H1 (cell line): ENCODE measurements at regions not wholly inside any gene's neighbourhood (a gene's known extent, or its start where the extent isn't known, plus 50 kb on each side); places are given as distances from the start of the nearest gene placed in this dataset.

Experiments
- ATF3 ChIP-seq: IDR thresholded peaks from 2 replicates; pipeline ENCODE4 v1.6.1; 2011; ENCODE audit warnings: low read depth, mild to moderate bottlenecking, low read length; ENCODE audit not compliant: insufficient read depth
- CBX8 ChIP-seq: fragments of 300-800, 300-1000 bp; sonication (generic); IDR thresholded peaks from 2 replicates; pipeline ENCODE4 v1.7.1; 2016; ENCODE audit warnings: low read depth, low read length, borderline replicate concordance
- CREB1 ChIP-seq: IDR thresholded peaks from 2 replicates; pipeline ENCODE4 v1.6.1; 2012; ENCODE audit warnings: inconsistent platforms
- CTCF ChIP-seq, 3 experiments: IDR thresholded peaks; 1 replicate in 2 of 3; 2 replicates in 1 of 3; pipeline versions ENCODE4 v1.5.1 to v1.6.1; 2011; ENCODE audit warnings: low read length in 3 of 3, mild to moderate bottlenecking in 3 of 3, inconsistent platforms in 2 of 3, low read depth in 1 of 3, moderate library complexity in 1 of 3; ENCODE audit not compliant: insufficient read depth in 1 of 3; ENCODE audit errors: control extremely low read depth in 1 of 3
- EZH2 ChIP-seq: fragments of 200-600 bp; sonication (generic); IDR thresholded peaks from 2 replicates; pipeline ENCODE4 v1.7.1; 2012; ENCODE audit warnings: low read depth, mild to moderate bottlenecking, moderate library complexity, low read length, inconsistent platforms; ENCODE audit not compliant: severe bottlenecking
- FOSL1 ChIP-seq: IDR thresholded peaks from 2 replicates; pipeline ENCODE4 v1.6.1; 2011; ENCODE audit warnings: mild to moderate bottlenecking, low read depth, low read length, moderate library complexity; ENCODE audit not compliant: insufficient read depth
- HDAC2 ChIP-seq, 2 experiments: fragments of 300-600 bp in 1 of 2; sonication (generic) in 1 of 2; IDR thresholded peaks; 2 replicates each; pipeline ENCODE4 v1.6.1; 2011 to 2012; ENCODE audit warnings: low read depth in 2 of 2, low read length in 2 of 2, mild to moderate bottlenecking in 2 of 2, moderate library complexity in 2 of 2, borderline replicate concordance in 1 of 2, inconsistent platforms in 1 of 2
- HDAC6 ChIP-seq: IDR thresholded peaks from one replicate; pipeline ENCODE4 v1.7.1; 2012; ENCODE audit warnings: low read depth, mild to moderate bottlenecking, inconsistent platforms, low read length, moderate library complexity
- RAD21 ChIP-seq, 2 experiments: IDR thresholded peaks in 1 of 2; conservative IDR thresholded peaks in 1 of 2; 2 replicates each; pipeline ENCODE4 v1.6.1; 2011; ENCODE audit warnings: low read depth in 2 of 2, low read length in 2 of 2, improper control_type of control experiment in 1 of 2, inconsistent platforms in 1 of 2, mild to moderate bottlenecking in 1 of 2, moderate library complexity in 1 of 2
- RNF2 ChIP-seq: fragments of 200-900, 300-1000 bp; sonication (generic); IDR thresholded peaks from 2 replicates; pipeline ENCODE4 v1.7.1; 2016; ENCODE audit warnings: borderline replicate concordance, low read depth, mild to moderate bottlenecking, antibody characterized with exemption, low read length; ENCODE audit not compliant: poor library complexity, severe bottlenecking; ENCODE audit errors: missing control alignments
- SP1 ChIP-seq: IDR thresholded peaks from 2 replicates; pipeline ENCODE4 v1.6.1; 2011; ENCODE audit warnings: low read depth, low read length
- TCF12 ChIP-seq: IDR thresholded peaks from 2 replicates; pipeline ENCODE4 v1.6.1; 2011; ENCODE audit warnings: low read depth, mild to moderate bottlenecking, low read length
- USF2 ChIP-seq: IDR thresholded peaks from 2 replicates; pipeline ENCODE4 v1.6.1; 2011; ENCODE audit warnings: low read length, improper control_type of control experiment
- YY1 ChIP-seq: IDR thresholded peaks from 2 replicates; pipeline ENCODE4 v1.6.1; 2011; ENCODE audit warnings: low read depth, mild to moderate bottlenecking, low read length

- TF ChIP-seq CTCF (IDR thresholded peaks at IDR 0.05; ENCODE audit: control extremely low read depth in 1 of 3, insufficient read depth in 1 of 3, low read depth in 1 of 3, low read length in 3 of 3): no peak
- TF ChIP-seq ATF3: no peak
- TF ChIP-seq USF2: no peak
- TF ChIP-seq SP1: no peak
- TF ChIP-seq RAD21 (IDR thresholded peaks at IDR 0.05 in 1 of 2, conservative IDR thresholded peaks at IDR 0.05 in 1 of 2; ENCODE audit: low read depth in 2 of 2, low read length in 2 of 2): no peak
- TF ChIP-seq YY1: no peak
- no peak for TF ChIP-seq RNF2
- no peak for TF ChIP-seq CREB1
- TF ChIP-seq HDAC6: no peak
- TF ChIP-seq FOSL1: no peak
- TF ChIP-seq TCF12: no peak
- no peak for TF ChIP-seq EZH2
- no peak for TF ChIP-seq CBX8
- TF ChIP-seq HDAC2 (IDR thresholded peaks at IDR 0.05; ENCODE audit: borderline replicate concordance in 1 of 2, low read depth in 2 of 2, low read length in 2 of 2): no peak
Observed at GRCh38 chr12:67508830-67509229, 139.7 kb upstream of the DYRK2 start.
